CD4-positive, alpha-beta T cell (primary cell): ENCODE measurements at regions not wholly inside any gene's neighbourhood (a gene's known extent, or its start where the extent isn't known, plus 50 kb on each side); places are given as distances from the start of the nearest gene placed in this dataset.
"Not testable (repeated sequence)": the region's sequence is repeated elsewhere in the genome, so short reads cannot be mapped to it uniquely, and the experiment has no call there.

Source experiments
- ATAC-seq: fragments of 200-7000 bp; cut with Tn5 transposase; one replicate; pipeline ENCODE4 v1.10.0; 2022; ENCODE audit warnings: mild to moderate bottlenecking; ENCODE audit not compliant: poor library complexity
- CTCF ChIA-PET: fragments of 350-600 bp; sonication (Branson Sonifier 250); formaldehyde crosslinking; loops from one replicate; lab custom pipeline; 2021; ENCODE audit warnings: antibody characterized with exemption, inconsistent platforms; lab: Charles Lee
- POLR2A ChIA-PET: fragments of 350-600 bp; sonication (Branson Sonifier 250); formaldehyde crosslinking; loops from one replicate; lab custom pipeline; 2021; ENCODE audit warnings: antibody characterized with exemption, inconsistent platforms; lab: Charles Lee
- DNase-seq, 14 experiments: peaks; one replicate each; pipeline ENCODE4 v3.0.0-alpha.2; 2013 to 2020; ENCODE audit warnings: mixed read lengths in 2 of 14
- H3K27ac ChIP-seq, 2 donors: one replicate each; pipeline versions ENCODE4 v1.5.1 to v1.7.0; 2013; ENCODE audit warnings: low read length in 2 of 2, low read depth in 1 of 2, mild to moderate bottlenecking in 1 of 2
- H3K27me3 ChIP-seq, 2 experiments: 1 replicate in 1 of 2; 2 replicates in 1 of 2; pipeline versions ENCODE4 v1.6.1 to v1.7.0; 2013; ENCODE audit warnings: low read length in 2 of 2, control low read depth in 1 of 2, mild to moderate bottlenecking in 1 of 2, moderate library complexity in 1 of 2; ENCODE audit not compliant: insufficient read depth in 2 of 2, control insufficient read depth in 1 of 2
- H3K36me3 ChIP-seq: one replicate; pipeline ENCODE4 v1.6.1; 2013; ENCODE audit warnings: low read length, control low read depth; ENCODE audit not compliant: insufficient read depth
- H3K4me1 ChIP-seq: one replicate; pipeline ENCODE4 v1.6.1; 2013; ENCODE audit warnings: low read length, control low read depth; ENCODE audit not compliant: insufficient read depth
- H3K4me3 ChIP-seq: one replicate; pipeline ENCODE4 v1.5.1; 2013; ENCODE audit warnings: mild to moderate bottlenecking, low read length, moderate library complexity
- H3K9me3 ChIP-seq, 2 experiments: 1 replicate in 1 of 2; 2 replicates in 1 of 2; pipeline versions ENCODE4 v1.6.1 to v1.7.0; 2013; ENCODE audit warnings: low read length in 2 of 2, mild to moderate bottlenecking in 2 of 2, control low read depth in 1 of 2, moderate library complexity in 1 of 2; ENCODE audit not compliant: control insufficient read depth in 1 of 2, insufficient read depth in 1 of 2
- H3K27ac Mint-ChIP-seq: one replicate; pipeline ENCODE4 v1.8.0; 2020; ENCODE audit warnings: mixed read lengths
- H3K27me3 Mint-ChIP-seq: one replicate; pipeline ENCODE4 v1.8.0; 2021; ENCODE audit warnings: mixed read lengths
- H3K36me3 Mint-ChIP-seq: one replicate; pipeline ENCODE4 v1.8.0; 2021; ENCODE audit warnings: low read depth, mixed read lengths
- H3K4me1 Mint-ChIP-seq: one replicate; pipeline ENCODE4 v1.8.0; 2021; ENCODE audit warnings: low read depth, mixed read lengths
- H3K4me3 Mint-ChIP-seq: one replicate; pipeline ENCODE4 v1.8.0; 2020; ENCODE audit warnings: mild to moderate bottlenecking, mixed read lengths
- H3K9me3 Mint-ChIP-seq: one replicate; pipeline ENCODE4 v1.8.0; 2020; ENCODE audit warnings: mixed read lengths
- intact Hi-C, 2 experiments: fragments of 100-400 bp; cut with DNase I in 1 of 2; cut with micrococcal nuclease in 1 of 2; formaldehyde crosslinking; loops; one replicate each; pipeline versions ENCODE4 v1.15.1 to v1.9.0; 2023 to 2025; cut with DNase I, micrococcal nuclease
- TF ChIP-seq, protein P1 (sequence below): fragments of 200-600 bp; IDR thresholded peaks from one replicate; pipeline ENCODE4 v1.8.0; 2022; ENCODE audit warnings: antibody characterized with exemption, mild to moderate bottlenecking

DNA sequence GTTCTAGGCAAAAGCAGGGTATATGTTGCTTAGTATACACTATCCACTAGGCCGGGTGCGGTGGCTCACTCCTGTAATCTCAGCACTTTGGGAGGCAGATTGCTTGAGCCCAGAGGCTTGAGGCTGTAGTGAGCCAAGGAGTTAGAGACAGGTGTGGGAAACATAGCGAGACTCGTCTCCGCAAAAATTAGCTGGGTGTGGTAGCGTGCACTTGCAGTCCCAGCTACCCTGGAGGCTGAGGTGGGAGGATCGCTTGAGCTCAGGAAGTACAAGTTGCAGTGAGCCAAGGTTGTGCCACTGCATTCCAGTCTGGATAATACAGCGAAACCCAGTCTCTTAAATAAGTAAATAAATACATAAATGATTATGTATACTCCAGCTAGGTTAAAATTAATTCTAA, 245.3 kb downstream of the GOLGA6L6 start:
- POLR2A ChIA-PET, H3K27ac Mint-ChIP-seq: not testable (repeated sequence)

DNA sequence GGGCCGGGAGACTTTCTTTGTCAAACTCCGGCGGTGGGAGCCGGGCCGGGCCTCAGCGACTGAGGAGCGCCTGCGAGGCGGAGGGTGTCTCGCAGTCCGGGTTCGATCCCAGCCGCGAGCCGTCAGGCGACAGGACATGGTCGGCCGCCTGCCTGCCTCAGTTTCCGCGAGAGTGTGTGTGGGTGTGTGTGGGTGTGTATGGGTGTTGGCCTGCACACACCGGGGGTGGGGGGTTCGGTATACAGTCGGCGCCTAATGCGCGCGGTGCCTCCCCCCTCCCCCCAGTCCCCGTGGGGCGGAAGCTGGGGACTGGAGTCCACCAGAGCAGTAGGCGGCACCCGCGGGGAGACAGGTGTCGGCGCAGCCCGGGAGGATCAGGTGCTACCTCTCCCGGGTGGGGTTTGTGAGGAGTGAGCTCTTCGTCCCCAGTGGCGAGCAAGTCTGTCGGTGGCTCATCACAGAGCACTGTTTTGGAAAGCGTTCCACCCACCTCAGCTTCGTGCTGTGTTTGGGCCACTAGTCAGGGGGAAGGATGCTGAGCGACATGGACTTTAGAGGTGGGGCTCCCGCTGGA, 246.3 kb downstream of the GOLGA6L6 start:
- CTCF ChIA-PET = no interaction called here

More for the DNA sequence above, 245.3 kb downstream of the GOLGA6L6 start:
- H3K4me3 ChIP-seq, H3K4me1 Mint-ChIP-seq, CTCF ChIA-PET, H3K36me3 ChIP-seq, H3K27me3 Mint-ChIP-seq, H3K4me1 ChIP-seq, H3K9me3 Mint-ChIP-seq, DNase-seq, H3K27ac ChIP-seq, intact Hi-C loops, H3K27me3 ChIP-seq, H3K4me3 Mint-ChIP-seq, H3K36me3 Mint-ChIP-seq, ATAC-seq: not testable (repeated sequence)
- peaks cover 0 to 32% of the 10 kb centered on the region in 2 experiments for H3K9me3 ChIP-seq

DNA sequence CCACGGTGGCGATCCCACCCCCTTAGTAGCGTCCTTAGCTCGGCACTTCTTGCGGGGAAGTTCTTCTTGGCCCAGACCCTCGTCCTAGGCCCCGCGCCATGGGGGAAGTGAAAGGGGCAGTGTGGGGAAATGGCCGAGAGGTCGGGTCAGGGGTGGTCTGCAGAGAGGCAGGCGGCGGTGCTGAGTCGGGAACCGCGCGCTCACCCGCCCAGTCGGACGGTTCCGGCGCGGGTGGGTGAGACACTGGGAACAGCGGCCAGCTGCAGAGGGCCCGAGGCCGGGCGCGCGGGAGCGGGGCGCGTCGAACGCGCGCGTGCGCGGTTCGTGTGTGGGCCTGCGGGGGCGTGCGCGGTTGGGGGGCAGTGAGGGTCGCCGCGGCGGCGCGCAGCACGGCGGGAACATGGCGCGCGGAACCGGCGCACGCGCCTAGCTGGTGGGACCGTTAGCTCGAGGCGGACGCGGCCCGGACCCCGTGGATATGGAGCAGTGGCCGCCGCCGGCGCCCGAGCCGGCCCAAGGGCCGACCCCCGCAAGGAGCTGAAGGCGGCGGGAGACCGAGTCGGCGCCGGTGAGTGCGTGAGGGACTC, 246.9 kb downstream of the GOLGA6L6 start:
- TF ChIP-seq, protein P1, sequence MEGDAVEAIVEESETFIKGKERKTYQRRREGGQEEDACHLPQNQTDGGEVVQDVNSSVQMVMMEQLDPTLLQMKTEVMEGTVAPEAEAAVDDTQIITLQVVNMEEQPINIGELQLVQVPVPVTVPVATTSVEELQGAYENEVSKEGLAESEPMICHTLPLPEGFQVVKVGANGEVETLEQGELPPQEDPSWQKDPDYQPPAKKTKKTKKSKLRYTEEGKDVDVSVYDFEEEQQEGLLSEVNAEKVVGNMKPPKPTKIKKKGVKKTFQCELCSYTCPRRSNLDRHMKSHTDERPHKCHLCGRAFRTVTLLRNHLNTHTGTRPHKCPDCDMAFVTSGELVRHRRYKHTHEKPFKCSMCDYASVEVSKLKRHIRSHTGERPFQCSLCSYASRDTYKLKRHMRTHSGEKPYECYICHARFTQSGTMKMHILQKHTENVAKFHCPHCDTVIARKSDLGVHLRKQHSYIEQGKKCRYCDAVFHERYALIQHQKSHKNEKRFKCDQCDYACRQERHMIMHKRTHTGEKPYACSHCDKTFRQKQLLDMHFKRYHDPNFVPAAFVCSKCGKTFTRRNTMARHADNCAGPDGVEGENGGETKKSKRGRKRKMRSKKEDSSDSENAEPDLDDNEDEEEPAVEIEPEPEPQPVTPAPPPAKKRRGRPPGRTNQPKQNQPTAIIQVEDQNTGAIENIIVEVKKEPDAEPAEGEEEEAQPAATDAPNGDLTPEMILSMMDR = no peak
- H3K27ac Mint-ChIP-seq = no peak overlapping the region
- intact Hi-C loops = no loop called here
- Histone ChIP-seq H3K27ac (no peak overlapping the region), H3K36me3 (no peaks in the 10 kb centered on the region), H3K4me1 (no peaks in the 10 kb centered on the region), H3K9me3 (peaks cover 0 to 21% of the 10 kb centered on the region in 2 experiments), H3K27me3 (no peaks in the 10 kb centered on the region), H3K4me3 (no peak overlapping the region)
- POLR2A ChIA-PET = no interaction called here
- H3K36me3 Mint-ChIP-seq = no peaks in the 10 kb centered on the region
- no peaks in the 10 kb centered on the region for H3K9me3 Mint-ChIP-seq
- no peak for DNase-seq
- ATAC-seq = no peak
- no peak overlapping the region for H3K4me3 Mint-ChIP-seq
- CTCF ChIA-PET = no interaction called here
- no peaks in the 10 kb centered on the region for H3K27me3 Mint-ChIP-seq
- no peaks in the 10 kb centered on the region for H3K4me1 Mint-ChIP-seq

More for the DNA sequence above, 246.3 kb downstream of the GOLGA6L6 start:
- POLR2A ChIA-PET = no interaction called here
- no peak for DNase-seq
- Mint-ChIP-seq H3K4me3 (no peak overlapping the region), H3K36me3 (no peaks in the 10 kb centered on the region), H3K27me3 (no peaks in the 10 kb centered on the region), H3K4me1 (no peaks in the 10 kb centered on the region), H3K27ac (no peak overlapping the region), H3K9me3 (no peaks in the 10 kb centered on the region)
- TF ChIP-seq, protein P1 = no peak
- Histone ChIP-seq H3K27ac (no peak overlapping the region), H3K9me3 (peaks cover 0 to 22% of the 10 kb centered on the region in 2 experiments), H3K4me3 (no peak overlapping the region), H3K27me3 (no peaks in the 10 kb centered on the region), H3K4me1 (no peaks in the 10 kb centered on the region), H3K36me3 (no peaks in the 10 kb centered on the region)
- no peak for ATAC-seq
- intact Hi-C loops = no loop called here

DNA sequence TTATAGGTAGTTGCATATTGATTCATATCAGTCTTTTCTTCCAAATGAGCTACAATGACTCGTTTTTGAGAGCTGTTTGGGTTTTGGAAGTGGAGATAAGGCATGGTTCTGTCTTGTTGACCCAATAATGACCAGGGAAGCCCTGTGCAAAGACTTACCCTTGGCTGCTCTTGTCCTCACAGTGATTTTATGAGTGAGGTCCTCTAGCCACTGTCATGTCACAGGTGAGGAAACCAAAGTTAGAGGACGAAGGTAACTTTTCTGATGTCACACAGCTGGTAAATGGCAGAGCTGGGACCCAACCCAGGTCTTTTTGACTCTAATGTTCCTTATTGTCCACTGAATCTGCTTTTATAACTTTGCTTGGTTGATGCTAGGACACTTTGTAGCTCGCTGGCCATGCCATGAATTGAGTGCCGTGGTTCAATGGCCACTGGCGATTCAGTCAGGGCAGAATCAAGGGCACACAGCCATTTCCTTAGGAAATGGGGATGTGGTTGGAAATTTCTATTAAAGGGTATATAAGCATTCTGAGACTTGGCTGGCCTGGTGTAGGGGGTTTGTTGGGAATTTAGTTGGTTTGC, 249.1 kb downstream of the GOLGA6L6 start:
- H3K27ac Mint-ChIP-seq, H3K4me3 Mint-ChIP-seq, H3K4me1 Mint-ChIP-seq, CTCF ChIA-PET, H3K4me1 ChIP-seq, H3K4me3 ChIP-seq, ATAC-seq, H3K36me3 ChIP-seq, H3K27me3 ChIP-seq, H3K9me3 Mint-ChIP-seq, intact Hi-C loops, H3K36me3 Mint-ChIP-seq, POLR2A ChIA-PET, DNase-seq, H3K27me3 Mint-ChIP-seq, H3K27ac ChIP-seq: not testable (repeated sequence)
- H3K9me3 ChIP-seq = peaks cover 0 to 21% of the 10 kb centered on the region in 2 experiments

DNA sequence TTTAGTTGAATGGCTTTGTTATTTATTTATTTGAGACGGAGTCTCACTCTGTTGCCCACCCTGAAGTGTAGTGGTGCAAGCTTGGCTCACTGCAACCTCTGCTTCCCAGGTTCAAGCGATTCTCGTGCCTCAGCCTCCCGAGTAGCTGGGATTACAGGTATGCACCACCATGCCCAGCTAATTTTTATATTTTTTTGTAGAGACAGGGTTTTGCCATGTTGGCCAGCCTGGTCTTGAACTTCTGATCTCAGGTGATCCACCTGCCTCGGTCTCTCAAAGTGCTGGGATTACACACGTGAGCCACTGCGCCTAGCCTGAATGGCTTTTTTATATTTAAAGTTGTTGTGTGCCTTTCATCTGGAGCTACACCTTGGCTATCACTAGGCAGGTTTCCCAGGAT, 250.0 kb downstream of the GOLGA6L6 start:
- H3K27me3 Mint-ChIP-seq, H3K4me1 Mint-ChIP-seq, H3K27ac ChIP-seq, H3K36me3 Mint-ChIP-seq, H3K9me3 Mint-ChIP-seq, H3K4me3 ChIP-seq, H3K4me3 Mint-ChIP-seq, ATAC-seq, H3K27me3 ChIP-seq, H3K4me1 ChIP-seq, DNase-seq, H3K36me3 ChIP-seq, POLR2A ChIA-PET, H3K27ac Mint-ChIP-seq, CTCF ChIA-PET, intact Hi-C loops: not testable (repeated sequence)
- peaks cover 0 to 21% of the 10 kb centered on the region in 2 experiments for H3K9me3 ChIP-seq

DNA sequence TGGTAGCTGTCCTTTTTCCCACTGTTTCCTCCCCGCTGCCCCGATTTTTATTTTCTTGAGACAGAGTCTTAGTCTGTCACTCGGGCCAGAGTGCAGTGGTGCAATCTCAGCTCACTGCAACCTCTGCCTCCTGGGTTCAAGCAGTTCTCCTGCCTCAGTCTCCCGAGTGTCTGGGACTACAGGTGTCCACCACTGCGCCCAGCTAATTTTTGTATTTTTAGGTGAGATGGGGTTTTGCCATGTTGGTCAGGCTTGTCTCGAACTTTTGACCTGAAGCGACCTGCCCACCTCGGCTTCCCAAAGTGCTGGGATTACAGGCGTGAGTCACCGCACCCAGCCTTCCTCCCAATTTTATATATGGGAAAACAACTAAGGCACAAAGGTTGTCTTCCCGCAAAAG, 251.0 kb downstream of the GOLGA6L6 start:
- H3K4me3 ChIP-seq, H3K4me1 ChIP-seq, H3K27me3 ChIP-seq, H3K9me3 Mint-ChIP-seq, CTCF ChIA-PET, H3K27ac ChIP-seq, H3K27ac Mint-ChIP-seq, POLR2A ChIA-PET, H3K4me1 Mint-ChIP-seq, H3K36me3 ChIP-seq, DNase-seq, H3K27me3 Mint-ChIP-seq, ATAC-seq, intact Hi-C loops, H3K4me3 Mint-ChIP-seq, H3K36me3 Mint-ChIP-seq: not testable (repeated sequence)
- H3K9me3 ChIP-seq = peaks cover 0 to 19% of the 10 kb centered on the region in 2 experiments
